Natural killer cell (primary cell): ENCODE measurements at regions not wholly inside any gene's neighbourhood (a gene's known extent, or its start where the extent isn't known, plus 50 kb on each side); places are given as distances from the start of the nearest gene placed in this dataset.
"Not testable (repeated sequence)": the region's sequence is repeated elsewhere in the genome, so short reads cannot be mapped to it uniquely, and the experiment has no call there.

Experiments used
- ATAC-seq, 3 donors: fragments of 150-1000 bp in 2 of 3; fragments of 200-7000 bp in 1 of 3; cut with Tn5 transposase; 1 replicate in 1 of 3; 2 replicates in 2 of 3; pipeline ENCODE4 v1.10.0; 2021; ENCODE audit warnings: mild to moderate bottlenecking in 2 of 3, moderate library complexity in 2 of 3
- DNase-seq, 2 donors: peaks; one replicate each; pipeline versions ENCODE4 v3.0.0 to v3.0.0-alpha.2; 2013 to 2021; ENCODE audit warnings: mixed read lengths in 1 of 2
- H3K27ac ChIP-seq: one replicate; pipeline ENCODE4 v1.5.1; 2013; ENCODE audit warnings: mild to moderate bottlenecking, low read length
- H3K27me3 ChIP-seq: one replicate; pipeline ENCODE4 v1.6.1; 2013; ENCODE audit warnings: low read length; ENCODE audit not compliant: control insufficient read depth, insufficient read depth
- H3K36me3 ChIP-seq: one replicate; pipeline ENCODE4 v1.6.1; 2013; ENCODE audit warnings: low read length; ENCODE audit not compliant: control insufficient read depth, insufficient read depth
- H3K4me1 ChIP-seq: one replicate; pipeline ENCODE4 v1.6.1; 2013; ENCODE audit warnings: low read length; ENCODE audit not compliant: control insufficient read depth, insufficient read depth
- H3K4me3 ChIP-seq: one replicate; pipeline ENCODE4 v1.5.1; 2013; ENCODE audit warnings: low read length
- H3K9me3 ChIP-seq: one replicate; pipeline ENCODE4 v1.6.1; 2013; ENCODE audit warnings: low read length; ENCODE audit not compliant: control insufficient read depth, insufficient read depth
- H3K27ac Mint-ChIP-seq, 2 donors: one replicate each; pipeline ENCODE4 v1.8.0; 2022; ENCODE audit warnings: mild to moderate bottlenecking in 2 of 2, mixed read lengths in 2 of 2, moderate library complexity in 1 of 2
- H3K27me3 Mint-ChIP-seq, 2 donors: one replicate each; pipeline ENCODE4 v1.8.0; 2022; ENCODE audit warnings: low read depth in 2 of 2, mixed read lengths in 2 of 2
- H3K36me3 Mint-ChIP-seq: one replicate; pipeline ENCODE4 v1.8.0; 2022; ENCODE audit warnings: mixed read lengths
- H3K4me1 Mint-ChIP-seq, 2 donors: one replicate each; pipeline ENCODE4 v1.8.0; 2022; ENCODE audit warnings: mixed read lengths in 2 of 2
- H3K4me3 Mint-ChIP-seq: one replicate; pipeline ENCODE4 v1.8.0; 2022; ENCODE audit warnings: mild to moderate bottlenecking, moderate library complexity, mixed read lengths
- H3K9me3 Mint-ChIP-seq, 2 donors: one replicate each; pipeline ENCODE4 v1.8.0; 2022; ENCODE audit warnings: mixed read lengths in 2 of 2
- WGBS: methylation state at CpG from one replicate; pipeline ENCODE4 v1.1.7; 2013; ENCODE audit warnings: missing lambda C conversion rate; ENCODE audit not compliant: insufficient coverage; 5-methylcytosine and 5-hydroxymethylcytosine counted together
- intact Hi-C: fragments of 100-400 bp; cut with micrococcal nuclease; formaldehyde crosslinking; loops from one replicate; pipeline ENCODE4 v1.14.2; 2022
- TF ChIP-seq, protein P1 (sequence below): fragments of 200-600 bp; IDR thresholded peaks from one replicate; pipeline ENCODE4 v1.8.0; 2022; ENCODE audit warnings: antibody characterized with exemption

DNA sequence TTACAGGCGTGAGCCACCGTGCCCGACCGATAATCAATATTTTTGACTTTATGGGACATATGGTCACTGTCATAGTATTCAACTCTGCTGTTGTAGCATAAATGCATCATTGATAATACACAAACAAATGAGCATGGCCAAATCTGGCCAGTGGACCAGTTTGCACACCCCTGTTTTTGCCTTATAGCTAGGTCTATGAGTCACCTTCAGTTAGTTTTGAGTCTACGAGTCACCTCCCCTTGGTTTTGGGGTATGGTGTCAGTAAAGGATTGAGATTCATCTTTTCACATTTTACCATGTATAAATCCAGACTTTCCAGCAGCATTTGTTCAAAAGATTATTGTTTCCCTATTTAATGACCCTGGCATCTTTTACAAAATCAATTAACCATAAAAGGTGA is 362.5 kb upstream of the NRP1 start:
- Mint-ChIP-seq H3K9me3 (peaks cover 3 to 12% of the 10 kb centered on the region in 2 donors), H3K4me1 (no peaks in the 10 kb centered on the region), H3K36me3 (peaks cover 18% of the 10 kb centered on the region), H3K27me3 (peaks cover 3 to 9% of the 10 kb centered on the region in 2 donors), H3K4me3 (no peak overlapping the region), H3K27ac (no peak overlapping the region)
- TF ChIP-seq, protein P1, sequence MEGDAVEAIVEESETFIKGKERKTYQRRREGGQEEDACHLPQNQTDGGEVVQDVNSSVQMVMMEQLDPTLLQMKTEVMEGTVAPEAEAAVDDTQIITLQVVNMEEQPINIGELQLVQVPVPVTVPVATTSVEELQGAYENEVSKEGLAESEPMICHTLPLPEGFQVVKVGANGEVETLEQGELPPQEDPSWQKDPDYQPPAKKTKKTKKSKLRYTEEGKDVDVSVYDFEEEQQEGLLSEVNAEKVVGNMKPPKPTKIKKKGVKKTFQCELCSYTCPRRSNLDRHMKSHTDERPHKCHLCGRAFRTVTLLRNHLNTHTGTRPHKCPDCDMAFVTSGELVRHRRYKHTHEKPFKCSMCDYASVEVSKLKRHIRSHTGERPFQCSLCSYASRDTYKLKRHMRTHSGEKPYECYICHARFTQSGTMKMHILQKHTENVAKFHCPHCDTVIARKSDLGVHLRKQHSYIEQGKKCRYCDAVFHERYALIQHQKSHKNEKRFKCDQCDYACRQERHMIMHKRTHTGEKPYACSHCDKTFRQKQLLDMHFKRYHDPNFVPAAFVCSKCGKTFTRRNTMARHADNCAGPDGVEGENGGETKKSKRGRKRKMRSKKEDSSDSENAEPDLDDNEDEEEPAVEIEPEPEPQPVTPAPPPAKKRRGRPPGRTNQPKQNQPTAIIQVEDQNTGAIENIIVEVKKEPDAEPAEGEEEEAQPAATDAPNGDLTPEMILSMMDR = no peak
- no peaks in the 10 kb centered on the region for H3K36me3 ChIP-seq
- H3K27ac ChIP-seq = no peak overlapping the region
- DNase-seq (no peak), ATAC-seq (no peak)
- H3K9me3 ChIP-seq = no peaks in the 10 kb centered on the region
- intact Hi-C loops = no loop called here
- H3K4me3 ChIP-seq = no peak overlapping the region
- no peaks in the 10 kb centered on the region for H3K27me3 ChIP-seq
- H3K4me1 ChIP-seq = no peaks in the 10 kb centered on the region
- WGBS = 96% methylated on average over 4 of the region's 5 CpGs

DNA sequence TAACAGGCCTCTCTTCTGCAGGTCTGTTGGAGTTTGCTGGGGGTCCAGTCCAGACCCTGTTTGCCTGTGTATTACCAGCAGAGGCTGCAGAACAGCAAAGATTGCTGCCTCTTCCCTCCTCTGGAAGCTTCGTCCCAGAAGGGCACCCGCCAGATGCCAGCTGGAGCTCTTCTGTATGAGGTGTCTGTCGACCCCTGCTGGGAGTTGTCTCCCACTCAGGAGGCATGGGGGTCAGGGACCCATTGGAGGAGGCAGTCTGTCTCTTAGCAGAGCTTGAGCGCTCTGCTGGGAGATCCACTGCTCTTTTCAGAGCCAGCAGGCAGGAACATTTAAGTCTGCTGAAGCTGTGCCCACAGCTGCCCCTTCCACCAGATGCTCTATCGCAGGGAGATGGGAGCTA is 361.1 kb upstream of the NRP1 start:
- TF ChIP-seq, protein P1 = no peak
- WGBS = 94% methylated on average over 5 of the region's 5 CpGs
- ATAC-seq (no peak), DNase-seq (no peak)
- H3K4me3 Mint-ChIP-seq = no peak overlapping the region
- no peaks in the 10 kb centered on the region for H3K36me3 ChIP-seq
- H3K4me1 Mint-ChIP-seq = no peaks in the 10 kb centered on the region
- H3K27ac ChIP-seq = no peak overlapping the region
- no peaks in the 10 kb centered on the region for H3K9me3 ChIP-seq
- no peak overlapping the region for H3K4me3 ChIP-seq
- H3K9me3 Mint-ChIP-seq = peaks cover 7 to 22% of the 10 kb centered on the region in 2 donors
- peaks cover 33% of the 10 kb centered on the region for H3K36me3 Mint-ChIP-seq
- peaks cover 3 to 9% of the 10 kb centered on the region in 2 donors for H3K27me3 Mint-ChIP-seq
- no peak overlapping the region for H3K27ac Mint-ChIP-seq
- no peaks in the 10 kb centered on the region for H3K4me1 ChIP-seq
- intact Hi-C loops = no loop called here
- no peaks in the 10 kb centered on the region for H3K27me3 ChIP-seq

DNA sequence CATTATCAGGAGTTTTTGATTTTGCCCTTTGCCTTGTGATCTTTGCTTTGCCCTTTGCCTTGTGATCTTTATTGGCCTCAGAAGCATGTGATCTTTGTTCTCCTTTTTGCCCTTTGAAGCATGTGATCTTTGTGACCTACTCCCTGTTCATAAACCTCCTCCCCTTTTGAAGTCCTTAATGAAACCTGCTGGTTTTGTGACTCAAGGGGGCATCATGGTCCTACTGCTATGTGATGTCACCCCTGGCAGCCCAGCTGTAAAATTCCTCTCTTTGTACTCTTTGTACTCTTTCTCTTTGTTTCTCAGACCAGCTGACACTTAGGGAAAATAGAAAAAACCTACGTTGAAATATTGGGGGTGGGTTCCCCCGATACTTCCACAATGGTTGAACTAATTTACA is 356.1 kb upstream of the NRP1 start:
- H3K4me3 ChIP-seq, H3K4me3 Mint-ChIP-seq, H3K27ac ChIP-seq, H3K27ac Mint-ChIP-seq, intact Hi-C loops, H3K4me1 Mint-ChIP-seq, H3K9me3 ChIP-seq, DNase-seq, ATAC-seq, H3K36me3 ChIP-seq, H3K4me1 ChIP-seq, H3K27me3 ChIP-seq: not testable (repeated sequence)
- Mint-ChIP-seq H3K27me3 (peaks cover 3 to 22% of the 10 kb centered on the region in 2 donors), H3K9me3 (peaks cover 9 to 24% of the 10 kb centered on the region in 2 donors), H3K36me3 (peaks cover 35% of the 10 kb centered on the region)
- no CpG with 5 or more reads among the region's 2 CpGs for WGBS

DNA sequence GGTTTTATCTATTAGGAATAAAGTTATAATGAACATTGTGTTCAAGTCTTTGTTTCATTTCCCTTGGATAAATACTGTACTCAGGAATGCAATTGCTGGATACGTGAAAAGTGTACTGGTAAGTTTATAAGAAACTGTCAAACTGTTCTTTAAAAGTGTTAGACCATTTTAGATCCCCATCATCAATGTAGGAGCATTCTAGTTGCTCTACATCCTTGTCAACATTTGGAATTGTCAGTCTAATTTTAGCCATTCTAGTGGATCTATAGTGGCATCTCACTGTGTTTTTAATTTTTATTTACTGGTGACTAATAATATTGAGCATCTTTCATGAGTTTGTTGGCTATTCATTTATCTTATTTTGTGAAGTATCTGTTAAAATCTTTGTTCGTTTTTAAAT is 354.0 kb upstream of the NRP1 start:
- no peaks in the 10 kb centered on the region for H3K9me3 ChIP-seq
- H3K27me3 Mint-ChIP-seq = peaks cover 5 to 37% of the 10 kb centered on the region in 2 donors
- no peak overlapping the region for H3K4me3 Mint-ChIP-seq
- peaks cover 6 to 20% of the 10 kb centered on the region in 2 donors for H3K9me3 Mint-ChIP-seq
- no peaks in the 10 kb centered on the region for H3K4me1 Mint-ChIP-seq
- no peak overlapping the region for H3K4me3 ChIP-seq
- H3K36me3 ChIP-seq = no peaks in the 10 kb centered on the region
- TF ChIP-seq, protein P1 = no peak
- DNase-seq = no peak
- no peak overlapping the region for H3K27ac ChIP-seq
- H3K4me1 ChIP-seq = no peaks in the 10 kb centered on the region
- WGBS = 64% methylated on average over 1 of the region's 2 CpGs
- peaks cover 26% of the 10 kb centered on the region for H3K36me3 Mint-ChIP-seq
- no peak for ATAC-seq
- intact Hi-C loops = no loop called here
- no peaks in the 10 kb centered on the region for H3K27me3 ChIP-seq
- H3K27ac Mint-ChIP-seq = no peak overlapping the region
